ENCODE measurements at regions not wholly inside any gene's neighbourhood (a gene's known extent, or its start where the extent isn't known, plus 50 kb on each side); places are given as distances from the start of the nearest gene placed in this dataset.

GRCh38 chr13:97810152-97810551, 143.3 kb upstream of the IPO5 start:
- no peak for TF ChIP-seq ATF3 (CRISPR knock-in tag; conservative IDR thresholded peaks at IDR 0.05)
- no peak for TF ChIP-seq SMAD4 (CRISPR knock-in tag; IDR thresholded peaks at IDR 0.05)
- TF ChIP-seq, protein P1, sequence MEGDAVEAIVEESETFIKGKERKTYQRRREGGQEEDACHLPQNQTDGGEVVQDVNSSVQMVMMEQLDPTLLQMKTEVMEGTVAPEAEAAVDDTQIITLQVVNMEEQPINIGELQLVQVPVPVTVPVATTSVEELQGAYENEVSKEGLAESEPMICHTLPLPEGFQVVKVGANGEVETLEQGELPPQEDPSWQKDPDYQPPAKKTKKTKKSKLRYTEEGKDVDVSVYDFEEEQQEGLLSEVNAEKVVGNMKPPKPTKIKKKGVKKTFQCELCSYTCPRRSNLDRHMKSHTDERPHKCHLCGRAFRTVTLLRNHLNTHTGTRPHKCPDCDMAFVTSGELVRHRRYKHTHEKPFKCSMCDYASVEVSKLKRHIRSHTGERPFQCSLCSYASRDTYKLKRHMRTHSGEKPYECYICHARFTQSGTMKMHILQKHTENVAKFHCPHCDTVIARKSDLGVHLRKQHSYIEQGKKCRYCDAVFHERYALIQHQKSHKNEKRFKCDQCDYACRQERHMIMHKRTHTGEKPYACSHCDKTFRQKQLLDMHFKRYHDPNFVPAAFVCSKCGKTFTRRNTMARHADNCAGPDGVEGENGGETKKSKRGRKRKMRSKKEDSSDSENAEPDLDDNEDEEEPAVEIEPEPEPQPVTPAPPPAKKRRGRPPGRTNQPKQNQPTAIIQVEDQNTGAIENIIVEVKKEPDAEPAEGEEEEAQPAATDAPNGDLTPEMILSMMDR (IDR thresholded peaks at IDR 0.05): no peak
- TF ChIP-seq, protein P2, sequence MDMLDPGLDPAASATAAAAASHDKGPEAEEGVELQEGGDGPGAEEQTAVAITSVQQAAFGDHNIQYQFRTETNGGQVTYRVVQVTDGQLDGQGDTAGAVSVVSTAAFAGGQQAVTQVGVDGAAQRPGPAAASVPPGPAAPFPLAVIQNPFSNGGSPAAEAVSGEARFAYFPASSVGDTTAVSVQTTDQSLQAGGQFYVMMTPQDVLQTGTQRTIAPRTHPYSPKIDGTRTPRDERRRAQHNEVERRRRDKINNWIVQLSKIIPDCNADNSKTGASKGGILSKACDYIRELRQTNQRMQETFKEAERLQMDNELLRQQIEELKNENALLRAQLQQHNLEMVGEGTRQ (CRISPR knock-in tag; IDR thresholded peaks at IDR 0.05): no peak
- TF ChIP-seq ZNF121 (CRISPR knock-in tag; IDR thresholded peaks at IDR 0.05): no peak
- no peak for TF ChIP-seq NFE2L1 (CRISPR knock-in tag; IDR thresholded peaks at IDR 0.05)
- no peak for TF ChIP-seq RELA (CRISPR knock-in tag; IDR thresholded peaks at IDR 0.05; ENCODE audit: borderline replicate concordance)
- no peak for TF ChIP-seq TCF7 (CRISPR knock-in tag; IDR thresholded peaks at IDR 0.05; ENCODE audit: low read depth)
- TF ChIP-seq, protein P3, sequence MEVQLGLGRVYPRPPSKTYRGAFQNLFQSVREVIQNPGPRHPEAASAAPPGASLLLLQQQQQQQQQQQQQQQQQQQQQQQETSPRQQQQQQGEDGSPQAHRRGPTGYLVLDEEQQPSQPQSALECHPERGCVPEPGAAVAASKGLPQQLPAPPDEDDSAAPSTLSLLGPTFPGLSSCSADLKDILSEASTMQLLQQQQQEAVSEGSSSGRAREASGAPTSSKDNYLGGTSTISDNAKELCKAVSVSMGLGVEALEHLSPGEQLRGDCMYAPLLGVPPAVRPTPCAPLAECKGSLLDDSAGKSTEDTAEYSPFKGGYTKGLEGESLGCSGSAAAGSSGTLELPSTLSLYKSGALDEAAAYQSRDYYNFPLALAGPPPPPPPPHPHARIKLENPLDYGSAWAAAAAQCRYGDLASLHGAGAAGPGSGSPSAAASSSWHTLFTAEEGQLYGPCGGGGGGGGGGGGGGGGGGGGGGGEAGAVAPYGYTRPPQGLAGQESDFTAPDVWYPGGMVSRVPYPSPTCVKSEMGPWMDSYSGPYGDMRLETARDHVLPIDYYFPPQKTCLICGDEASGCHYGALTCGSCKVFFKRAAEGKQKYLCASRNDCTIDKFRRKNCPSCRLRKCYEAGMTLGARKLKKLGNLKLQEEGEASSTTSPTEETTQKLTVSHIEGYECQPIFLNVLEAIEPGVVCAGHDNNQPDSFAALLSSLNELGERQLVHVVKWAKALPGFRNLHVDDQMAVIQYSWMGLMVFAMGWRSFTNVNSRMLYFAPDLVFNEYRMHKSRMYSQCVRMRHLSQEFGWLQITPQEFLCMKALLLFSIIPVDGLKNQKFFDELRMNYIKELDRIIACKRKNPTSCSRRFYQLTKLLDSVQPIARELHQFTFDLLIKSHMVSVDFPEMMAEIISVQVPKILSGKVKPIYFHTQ (CRISPR knock-in tag; IDR thresholded peaks at IDR 0.05): no peak
- TF ChIP-seq ELF4 (CRISPR knock-in tag; IDR thresholded peaks at IDR 0.05; ENCODE audit: low read depth): no peak
